SHP77 (cell line): ENCODE measurements at regions not wholly inside any gene's neighbourhood (a gene's known extent, or its start where the extent isn't known, plus 50 kb on each side); places are given as distances from the start of the nearest gene placed in this dataset.

Experiments
- DNase-seq, 2 experiments: peaks; one replicate each; lab custom pipeline; 2025; lab: John Stamatoyannopoulos, UW

DNA sequence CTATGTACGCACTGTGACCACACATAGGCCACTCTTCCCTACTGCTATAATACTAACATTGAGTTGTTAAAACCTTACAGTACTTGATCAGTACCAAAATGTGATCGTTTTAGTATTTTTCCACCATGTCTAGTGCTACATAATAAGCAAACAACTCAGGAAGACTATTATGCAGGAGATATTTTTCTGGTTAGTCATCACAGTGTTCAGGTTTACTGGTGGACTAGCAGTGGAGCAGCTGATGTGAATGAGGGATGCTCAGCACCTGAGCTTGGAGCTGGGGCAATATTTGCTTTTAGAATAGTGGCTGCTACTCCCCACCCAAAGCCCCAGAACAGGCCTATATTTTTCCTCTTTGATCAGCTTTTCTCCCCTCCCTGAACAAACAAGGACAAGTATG lies 513.1 kb downstream of the KCNH5 start:
- DNase-seq = no peak

DNA sequence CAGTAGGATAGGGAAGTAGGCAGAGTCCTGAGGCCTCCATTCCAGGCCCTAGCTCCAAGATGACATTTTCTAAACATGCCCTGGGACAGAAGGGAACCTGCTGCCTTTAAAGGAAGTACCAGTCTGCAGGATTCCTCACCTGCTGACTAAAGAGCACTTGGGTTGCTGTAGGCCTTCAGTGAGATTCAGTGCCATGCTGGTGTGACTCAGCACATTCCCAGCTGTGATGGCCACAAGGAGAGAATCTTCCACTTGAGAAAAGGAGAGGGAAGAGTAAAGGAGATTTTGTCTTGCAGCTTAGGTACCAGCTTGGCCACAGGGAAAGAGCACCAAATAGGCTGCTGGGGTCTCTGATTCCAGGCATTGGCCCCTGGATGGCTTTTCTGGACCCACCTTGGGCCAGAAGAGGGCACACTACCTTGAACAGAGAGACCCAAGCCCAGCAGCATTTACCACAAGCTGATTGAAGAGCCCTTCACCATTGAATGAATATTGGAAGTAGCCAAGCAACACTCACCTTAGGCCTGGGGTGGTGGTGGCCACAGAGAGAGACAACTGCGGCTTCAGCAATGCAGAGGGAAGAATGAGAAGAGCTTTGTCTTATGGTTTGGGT lies 498.3 kb downstream of the KCNH5 start:
- no peak for DNase-seq

DNA sequence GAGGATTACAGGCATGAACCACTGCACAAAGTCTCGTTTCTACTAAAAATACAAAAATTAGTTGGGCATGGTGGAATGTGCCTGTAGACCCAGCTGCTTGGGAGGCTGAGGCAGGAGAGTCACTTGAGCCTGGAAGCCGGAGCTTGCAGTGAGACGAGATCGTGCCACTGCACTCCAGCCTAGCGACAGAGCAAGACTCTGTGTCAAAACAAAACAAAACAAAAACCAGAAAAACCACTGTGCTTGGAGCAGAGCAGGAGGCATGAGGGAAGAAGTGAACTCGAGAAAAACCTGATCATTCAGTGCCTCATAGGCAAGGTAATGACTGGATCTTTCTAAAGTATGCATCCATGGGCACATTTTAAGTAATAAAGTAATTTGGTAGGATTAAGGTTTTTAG lies 487.8 kb downstream of the KCNH5 start:
- DNase-seq = no peak

DNA sequence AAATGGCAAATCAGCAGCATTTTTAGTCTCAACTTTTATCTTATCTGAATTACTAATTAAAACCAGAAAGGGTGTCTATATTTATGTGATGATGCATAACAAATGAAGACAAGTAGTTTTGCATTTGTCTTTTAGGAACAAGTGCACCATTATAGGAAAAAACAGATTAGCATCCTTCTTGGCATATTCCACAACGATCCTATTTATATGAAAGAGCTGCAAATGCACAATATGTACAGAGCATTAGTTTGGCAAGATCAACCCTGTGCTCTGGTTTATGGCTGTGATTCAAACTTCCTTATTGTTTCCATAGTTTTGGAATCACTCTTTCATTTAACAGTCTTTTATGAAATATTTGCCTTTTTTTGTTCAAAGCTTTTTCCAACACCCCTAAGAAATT lies 486.8 kb downstream of the KCNH5 start:
- no peak for DNase-seq

DNA sequence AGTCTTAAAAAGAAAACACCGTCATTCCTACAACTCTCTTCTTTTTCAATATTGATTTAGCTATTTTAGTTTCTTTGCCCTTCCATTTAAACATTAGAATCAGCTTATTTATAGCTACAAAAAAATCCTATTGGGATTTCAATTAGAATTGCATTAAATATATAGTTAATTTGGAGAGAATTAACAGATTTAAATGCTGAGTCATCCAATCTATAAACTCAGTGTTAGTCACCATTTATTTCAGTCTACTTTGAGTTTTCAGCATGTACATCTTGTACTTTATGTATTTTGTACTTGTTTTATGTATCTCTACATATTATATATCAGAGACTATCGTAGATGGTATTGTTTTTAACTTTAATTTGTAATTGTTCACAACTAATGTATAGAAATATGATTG lies 460.0 kb downstream of the KCNH5 start:
- DNase-seq = no peak

DNA sequence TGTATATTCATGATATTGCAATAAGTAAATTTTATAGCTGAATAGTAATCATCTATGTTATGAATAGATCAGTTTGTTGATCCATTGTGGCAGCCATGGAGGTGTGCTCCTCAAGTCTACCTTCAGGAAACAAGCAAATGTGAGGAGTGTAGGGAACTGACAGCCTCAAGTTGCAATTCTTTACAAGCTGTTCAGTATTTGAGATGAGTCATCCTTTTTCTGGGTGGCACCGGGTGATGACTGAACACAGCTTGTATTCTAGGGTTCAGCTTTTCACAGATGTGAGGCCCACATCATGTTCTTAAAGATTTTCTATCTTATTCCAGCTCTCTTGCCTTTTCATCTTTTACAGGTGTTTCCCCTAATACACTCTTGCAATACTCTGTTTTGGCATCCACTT lies 452.4 kb downstream of the KCNH5 start:
- DNase-seq = no peak

DNA sequence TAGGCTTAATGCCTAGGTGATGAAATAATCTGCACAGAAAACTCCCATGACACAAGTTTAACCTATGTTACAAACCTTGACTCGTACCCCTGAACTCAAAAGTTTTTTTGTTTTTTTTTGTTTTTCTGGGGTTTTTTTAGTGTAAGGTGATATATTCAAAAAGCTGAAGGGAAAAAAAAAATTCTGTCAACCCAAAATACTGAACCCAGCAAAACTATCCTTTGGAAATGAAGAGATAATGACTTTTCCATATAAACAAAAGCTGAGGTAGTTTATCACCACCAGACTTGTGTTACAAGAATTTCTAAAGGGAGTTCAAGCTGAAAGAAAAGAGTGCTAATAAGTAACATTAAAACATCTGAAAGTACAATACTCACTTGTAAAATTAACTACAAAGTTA lies 448.1 kb downstream of the KCNH5 start:
- DNase-seq = no peak

DNA sequence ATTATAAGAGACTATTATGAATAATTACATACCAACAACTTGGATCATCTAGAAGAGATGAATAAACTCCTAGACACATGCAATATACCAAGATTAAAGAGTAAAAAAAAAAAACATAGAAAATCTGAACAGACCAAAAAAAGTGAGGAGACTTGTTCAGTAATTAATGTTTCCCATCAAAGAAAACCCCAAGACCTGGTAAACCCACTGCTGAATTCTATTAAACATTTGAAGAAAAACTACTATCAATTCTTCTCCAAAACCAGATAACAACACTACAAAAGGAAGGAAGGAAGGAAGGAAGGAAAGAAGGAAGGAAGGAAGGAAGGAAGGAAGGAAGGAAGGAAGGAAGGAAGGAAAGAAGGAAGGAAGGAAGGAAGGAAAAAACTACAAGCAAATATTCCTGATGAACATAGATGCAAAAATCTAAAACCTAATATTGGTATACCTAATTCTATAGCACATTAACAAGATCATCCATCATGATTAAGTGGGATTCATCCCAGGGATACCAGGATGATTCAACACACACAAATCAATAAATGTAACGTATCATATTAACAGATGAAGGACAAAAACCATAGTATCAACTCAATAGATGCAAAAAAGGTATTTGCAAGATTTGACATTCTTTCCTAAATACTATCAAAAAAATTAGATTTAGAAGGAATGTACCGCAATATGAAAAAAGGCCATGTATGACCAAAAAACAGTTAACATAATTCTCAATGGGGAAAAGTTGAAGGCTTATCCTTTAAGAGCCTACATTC lies 445.5 kb downstream of the KCNH5 start:
- no peak for DNase-seq

DNA sequence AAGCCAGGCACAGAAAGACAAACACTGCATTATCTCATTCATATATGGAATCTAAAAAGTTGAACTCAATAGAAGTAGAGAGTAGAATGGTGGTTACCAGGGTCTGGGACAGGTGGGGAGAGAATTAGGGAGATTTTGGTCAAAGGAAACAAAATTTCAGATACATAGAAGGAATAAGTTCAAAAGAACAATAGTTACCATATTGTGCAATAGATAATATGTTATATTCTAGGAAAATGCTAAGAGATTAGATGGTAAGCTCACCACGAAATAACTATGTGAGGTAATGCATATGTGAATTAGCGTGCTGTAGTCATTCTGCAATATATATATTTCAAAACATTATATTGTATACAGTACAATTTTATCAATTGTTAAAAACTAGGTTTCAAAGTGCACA lies 442.5 kb downstream of the KCNH5 start:
- no peak for DNase-seq

DNA sequence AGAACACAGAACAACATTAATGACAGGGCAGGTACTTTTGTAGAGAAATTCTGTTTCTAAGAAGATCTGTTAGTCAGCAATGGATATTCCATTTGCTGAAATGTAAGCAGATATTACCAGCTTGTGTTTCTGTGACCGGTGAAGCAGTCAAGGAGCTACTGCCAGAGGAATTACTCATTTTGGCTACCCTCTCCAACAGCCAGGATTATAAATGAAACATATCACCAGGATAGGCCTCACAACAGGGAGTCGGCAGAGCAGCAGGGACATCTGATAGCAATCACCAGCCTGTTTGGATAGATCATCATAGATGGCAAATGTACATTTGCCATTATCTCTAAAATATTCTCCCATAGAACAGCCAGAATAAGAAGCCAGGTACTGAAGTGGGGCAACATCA lies 440.7 kb downstream of the KCNH5 start:
- DNase-seq = no peak

DNA sequence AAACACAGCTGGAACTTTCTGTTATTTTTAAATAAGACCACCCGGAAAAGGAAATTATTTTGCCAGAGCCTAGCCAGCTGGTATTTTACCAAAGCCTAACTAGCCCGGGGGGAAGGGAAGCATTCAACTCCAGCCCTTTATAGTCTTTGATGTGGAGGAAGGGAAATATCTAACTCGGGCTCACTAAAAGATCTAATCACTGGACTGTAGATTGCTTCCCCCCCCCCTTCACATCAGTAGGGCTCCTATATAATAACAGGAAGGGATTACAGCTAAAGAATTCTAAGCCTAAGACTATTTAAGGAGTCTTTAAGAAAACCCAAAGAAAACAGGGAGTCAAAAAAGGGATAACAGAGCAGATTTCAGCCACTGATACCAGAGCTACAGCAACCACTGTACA lies 431.1 kb downstream of the KCNH5 start:
- DNase-seq = no peak

DNA sequence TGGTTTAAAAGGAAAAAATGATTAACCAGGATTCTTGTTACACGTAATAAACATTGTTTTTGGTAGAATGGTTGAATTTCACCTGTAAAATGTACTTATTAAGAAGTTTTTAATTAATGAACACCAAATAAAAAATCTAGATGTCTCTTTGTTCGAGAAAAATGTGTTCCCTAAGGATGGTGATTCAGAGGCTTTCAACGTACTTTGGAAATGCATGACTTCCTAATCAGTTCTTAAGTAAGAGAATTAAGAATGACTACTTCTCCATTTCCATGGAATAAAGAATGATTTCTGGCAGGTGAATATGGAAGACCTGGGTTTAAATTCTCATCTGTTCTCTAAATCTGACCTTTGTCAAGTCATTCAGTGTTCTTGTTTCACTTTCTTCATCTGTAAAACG lies 428.6 kb downstream of the KCNH5 start:
- DNase-seq = no peak

DNA sequence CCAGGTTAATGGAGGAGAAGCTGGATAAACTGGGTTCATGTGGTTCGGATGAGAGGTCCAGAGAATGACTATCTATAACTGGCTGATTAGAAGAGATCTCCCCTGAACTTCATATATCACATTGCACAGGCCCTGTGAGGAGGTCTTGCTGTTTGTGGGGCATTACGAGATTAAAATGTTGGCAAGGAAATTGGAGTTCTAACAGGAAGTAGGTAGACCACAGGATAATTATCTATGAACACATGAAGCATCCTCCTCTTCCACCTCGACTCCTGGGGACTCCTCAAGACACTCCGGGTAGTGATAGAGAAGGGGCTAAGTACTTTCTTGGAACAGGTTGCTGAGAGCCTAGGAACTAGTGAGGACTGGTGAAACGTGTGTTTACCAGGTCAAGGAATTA lies 418.8 kb downstream of the KCNH5 start:
- DNase-seq = no peak

DNA sequence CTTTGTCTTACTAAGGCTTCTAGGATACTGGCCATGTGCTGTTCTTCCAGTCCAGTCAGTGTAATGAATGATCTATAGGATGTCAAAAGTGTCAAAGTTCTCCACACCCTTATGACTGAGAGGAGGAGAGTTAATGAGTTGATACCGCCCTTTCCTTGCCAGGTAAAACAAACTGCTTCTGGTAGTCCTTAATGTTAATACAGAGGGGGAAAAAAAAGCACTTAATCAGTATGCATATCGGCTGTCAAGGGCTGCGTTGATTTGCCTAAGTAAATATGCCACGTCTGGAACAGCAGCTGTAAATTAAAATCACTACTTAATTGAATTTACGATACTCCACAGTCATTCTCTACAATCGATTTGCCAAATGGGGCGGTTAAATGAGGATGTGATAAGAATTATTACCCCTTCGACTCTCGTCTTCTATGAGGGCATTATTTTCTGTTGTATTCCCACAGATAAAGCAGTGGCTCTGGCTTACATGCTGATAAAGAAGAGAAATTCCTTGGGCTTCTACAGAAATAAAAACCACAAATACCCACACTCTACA lies 416.0 kb downstream of the KCNH5 start:
- no peak for DNase-seq

DNA sequence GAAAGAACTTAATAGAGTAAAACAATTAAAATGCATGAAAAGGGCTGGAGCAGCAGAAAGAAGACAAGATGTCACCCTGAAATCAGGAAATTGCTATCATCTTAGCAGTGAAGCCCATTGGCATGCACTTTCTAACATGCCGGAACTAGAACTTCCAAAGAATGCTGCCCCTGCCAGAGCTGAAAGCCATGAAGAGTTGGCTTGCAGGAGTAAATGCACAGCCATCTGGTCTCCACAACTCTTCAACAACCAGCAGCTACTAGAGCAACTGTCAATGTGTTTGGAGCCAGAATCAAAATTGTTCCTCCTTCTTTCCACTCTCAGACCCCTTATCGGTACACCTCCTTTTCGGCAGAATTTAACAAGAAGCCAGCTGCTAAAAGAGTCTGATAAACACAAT lies 414.1 kb downstream of the KCNH5 start:
- no peak for DNase-seq

DNA sequence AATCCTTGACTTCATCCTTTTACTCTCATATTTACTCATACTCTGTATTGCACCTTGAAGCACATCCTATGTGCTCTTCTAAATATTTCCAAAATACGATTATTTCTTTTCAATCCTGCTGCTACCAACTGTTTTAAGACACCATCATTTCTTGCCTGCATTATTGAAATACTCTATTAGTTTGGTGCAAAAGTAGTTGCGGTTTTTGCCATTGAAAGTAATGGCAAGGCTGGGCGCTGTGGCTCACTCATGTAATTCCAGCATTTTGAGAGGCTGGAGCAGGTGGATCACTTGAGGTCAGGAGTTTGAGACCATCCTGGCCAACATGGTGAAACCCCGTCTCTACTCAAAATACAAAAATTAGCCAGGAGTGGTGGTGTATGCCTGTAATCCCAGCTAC lies 412.5 kb downstream of the KCNH5 start:
- no peak for DNase-seq

DNA sequence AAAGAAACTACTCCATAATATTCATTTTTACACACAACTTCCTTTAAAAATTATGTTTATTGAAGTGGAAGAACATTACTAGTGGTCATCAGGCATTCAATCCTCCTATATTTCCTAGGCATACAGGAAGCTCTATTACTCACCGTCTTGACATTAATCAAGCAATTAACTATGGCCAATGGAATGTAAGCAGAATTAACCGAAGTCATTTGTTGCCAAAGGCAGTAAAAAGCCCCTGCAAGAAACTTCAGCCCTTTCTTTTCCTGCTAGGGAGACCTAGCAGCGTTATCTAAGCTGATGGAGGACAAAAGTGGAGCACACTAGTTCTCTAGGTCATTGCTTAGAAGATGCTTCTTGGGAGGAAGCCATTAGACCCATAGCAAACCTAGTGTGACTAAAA lies 399.6 kb downstream of the KCNH5 start:
- DNase-seq = no peak
